ENCODE measurements at regions not wholly inside any gene's neighbourhood (a gene's known extent, or its start where the extent isn't known, plus 50 kb on each side); places are given as distances from the start of the nearest gene placed in this dataset.
A peak's percentile ranks its signal among the peaks of the same experiment; 100 is the strongest.

DNA sequence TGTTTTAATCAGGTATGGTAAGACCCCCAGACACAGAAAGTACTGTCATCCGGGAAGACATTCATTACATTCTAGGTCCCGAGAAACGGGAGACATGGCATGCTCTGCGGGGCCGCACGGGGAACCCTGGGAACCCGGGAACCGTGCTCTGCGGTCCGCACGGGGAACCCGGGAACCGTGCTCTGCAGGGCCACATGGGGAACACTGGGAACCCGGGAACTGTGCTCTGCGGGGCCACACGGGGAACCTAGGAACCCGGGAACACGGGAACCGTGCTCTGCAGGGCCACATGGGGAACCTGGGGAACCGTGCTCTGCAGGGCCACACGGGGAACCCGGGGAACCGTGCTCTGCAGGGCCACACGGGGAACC, 165.6 kb upstream of the SULF2 start:
- no peak overlapping the region for H3K4me3 ChIP-seq
- no peak overlapping the region for H3K27ac ChIP-seq
- H3K36me3 ChIP-seq: no peaks in the 10 kb centered on the region
- WGBS, 2 donors: 94 to 100% methylated on average over 4 to 7 of the region's 24 CpGs
- no peak for TF ChIP-seq POLR2A (IDR thresholded peaks at IDR 0.05)
- TF ChIP-seq, protein P1, sequence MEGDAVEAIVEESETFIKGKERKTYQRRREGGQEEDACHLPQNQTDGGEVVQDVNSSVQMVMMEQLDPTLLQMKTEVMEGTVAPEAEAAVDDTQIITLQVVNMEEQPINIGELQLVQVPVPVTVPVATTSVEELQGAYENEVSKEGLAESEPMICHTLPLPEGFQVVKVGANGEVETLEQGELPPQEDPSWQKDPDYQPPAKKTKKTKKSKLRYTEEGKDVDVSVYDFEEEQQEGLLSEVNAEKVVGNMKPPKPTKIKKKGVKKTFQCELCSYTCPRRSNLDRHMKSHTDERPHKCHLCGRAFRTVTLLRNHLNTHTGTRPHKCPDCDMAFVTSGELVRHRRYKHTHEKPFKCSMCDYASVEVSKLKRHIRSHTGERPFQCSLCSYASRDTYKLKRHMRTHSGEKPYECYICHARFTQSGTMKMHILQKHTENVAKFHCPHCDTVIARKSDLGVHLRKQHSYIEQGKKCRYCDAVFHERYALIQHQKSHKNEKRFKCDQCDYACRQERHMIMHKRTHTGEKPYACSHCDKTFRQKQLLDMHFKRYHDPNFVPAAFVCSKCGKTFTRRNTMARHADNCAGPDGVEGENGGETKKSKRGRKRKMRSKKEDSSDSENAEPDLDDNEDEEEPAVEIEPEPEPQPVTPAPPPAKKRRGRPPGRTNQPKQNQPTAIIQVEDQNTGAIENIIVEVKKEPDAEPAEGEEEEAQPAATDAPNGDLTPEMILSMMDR (IDR thresholded peaks at IDR 0.05): no peak
- peaks cover 0 to 17% (median 0%) of the 10 kb centered on the region in 4 donors for H3K27me3 ChIP-seq
- no peak for DNase-seq
- H3K9me3 ChIP-seq: no peaks in the 10 kb centered on the region
- intact Hi-C loops (cut with DNase I): no loop called here
- H3K4me1 ChIP-seq: peaks cover 0 to 23% (median 0%) of the 10 kb centered on the region in 3 donors

DNA sequence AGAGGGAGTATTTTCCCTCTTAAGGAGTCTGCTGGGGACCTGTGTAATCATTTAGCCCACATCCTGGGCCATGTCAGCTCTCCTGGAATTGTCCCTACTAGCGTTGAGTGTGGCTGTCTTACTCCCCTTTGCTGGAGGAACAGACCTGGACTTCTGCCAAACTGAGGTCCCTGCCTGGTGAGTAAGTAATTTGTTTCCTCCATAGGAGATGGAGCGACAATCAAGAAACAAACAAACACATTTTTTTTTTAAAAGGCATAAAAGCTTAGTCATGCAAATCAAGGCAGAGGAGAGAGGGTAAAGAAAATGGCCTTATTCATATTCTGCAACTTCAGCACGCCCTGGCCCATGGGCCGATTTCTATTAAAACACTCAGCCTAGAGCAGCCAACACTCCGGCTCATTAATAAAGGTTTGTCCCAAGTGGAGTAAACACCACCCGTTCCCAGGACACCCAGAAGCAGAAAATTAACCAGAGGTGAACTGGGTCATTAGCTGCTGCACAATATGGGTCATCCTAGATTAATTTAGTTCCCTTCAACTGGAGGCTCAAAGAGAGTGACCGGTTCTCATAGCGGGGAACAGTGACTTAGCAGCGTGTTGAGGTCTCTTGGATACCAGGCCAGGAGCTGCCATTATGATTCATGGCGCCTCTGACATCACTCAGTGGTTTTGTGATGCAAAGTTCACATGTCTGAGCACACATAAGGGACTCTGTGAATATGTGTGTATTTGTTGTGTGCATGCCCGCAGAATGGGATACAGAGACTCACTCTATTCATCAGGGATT, 165.0 kb upstream of the SULF2 start:
- intact Hi-C loops (cut with DNase I): no loop called here
- WGBS, 2 donors: 69 to 73% methylated on average over 10 to 11 of the region's 11 CpGs
- Histone ChIP-seq H3K27ac (no peak overlapping the region), H3K4me3 (no peak overlapping the region), H3K36me3 (no peaks in the 10 kb centered on the region), H3K9me3 (no peaks in the 10 kb centered on the region), H3K27me3 (peaks cover 0 to 17% (median 0%) of the 10 kb centered on the region in 4 donors), H3K4me1 (peaks cover 0 to 23% (median 0%) of the 10 kb centered on the region in 3 donors)
- TF ChIP-seq, protein P1 (IDR thresholded peaks at IDR 0.05): no peak
- no peak for DNase-seq

DNA sequence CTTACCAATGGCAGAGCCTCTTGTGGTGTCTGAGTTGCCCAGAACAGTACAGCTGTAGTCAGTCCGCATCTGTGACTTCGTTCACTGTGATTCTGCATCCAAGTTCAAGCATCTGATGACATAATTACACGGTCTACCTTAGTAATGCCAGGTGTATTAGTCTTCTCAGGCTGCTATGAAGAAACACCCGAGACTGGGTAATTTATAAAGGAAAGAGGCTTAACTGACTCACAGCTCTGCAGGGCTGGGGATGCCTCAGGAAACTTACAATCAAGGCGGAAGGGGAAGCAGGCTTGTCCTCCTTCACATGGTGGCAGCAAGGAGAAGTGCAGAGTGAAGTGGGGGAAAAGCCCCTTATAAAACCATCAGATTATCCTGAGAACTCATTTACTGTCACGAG, 163.9 kb upstream of the SULF2 start:
- no peak overlapping the region for H3K27ac ChIP-seq
- no peak for DNase-seq
- intact Hi-C loops (cut with DNase I): no loop called here
- WGBS, 2 donors: 68 to 73% methylated on average over 6 of the region's 6 CpGs
- H3K27me3 ChIP-seq: peaks cover 0 to 17% (median 0%) of the 10 kb centered on the region in 4 donors
- no peaks in the 10 kb centered on the region for H3K36me3 ChIP-seq
- H3K4me3 ChIP-seq: no peak overlapping the region
- TF ChIP-seq, protein P1 (IDR thresholded peaks at IDR 0.05): peak in 1 of 6 experiments; percentile 24
- no peak for TF ChIP-seq POLR2A (IDR thresholded peaks at IDR 0.05)
- peaks cover 0 to 23% (median 0%) of the 10 kb centered on the region in 3 donors for H3K4me1 ChIP-seq
- H3K9me3 ChIP-seq: no peaks in the 10 kb centered on the region

DNA sequence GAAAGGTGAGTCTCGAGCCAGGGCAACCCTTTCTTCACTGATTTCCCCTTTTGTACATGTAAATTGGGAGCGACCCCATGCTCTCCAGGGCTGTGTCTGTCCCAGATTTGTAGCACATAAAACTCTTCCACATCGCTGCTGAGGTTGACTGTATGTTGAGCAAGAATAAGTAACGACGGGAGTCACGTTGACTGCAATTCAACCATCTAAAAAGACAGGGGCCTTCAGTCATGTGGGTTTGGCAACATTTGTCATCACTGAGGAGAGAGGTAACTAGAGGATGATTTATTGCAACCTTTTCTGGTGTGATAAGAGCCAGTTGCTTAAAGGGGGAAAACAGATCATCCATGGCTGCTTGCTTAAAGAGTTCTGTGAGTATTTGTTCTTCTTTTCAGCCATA, 159.4 kb upstream of the SULF2 start:
- 84 to 88% methylated on average over 6 of the region's 6 CpGs for whole genome bisulfite sequencing, 2 donors

DNA sequence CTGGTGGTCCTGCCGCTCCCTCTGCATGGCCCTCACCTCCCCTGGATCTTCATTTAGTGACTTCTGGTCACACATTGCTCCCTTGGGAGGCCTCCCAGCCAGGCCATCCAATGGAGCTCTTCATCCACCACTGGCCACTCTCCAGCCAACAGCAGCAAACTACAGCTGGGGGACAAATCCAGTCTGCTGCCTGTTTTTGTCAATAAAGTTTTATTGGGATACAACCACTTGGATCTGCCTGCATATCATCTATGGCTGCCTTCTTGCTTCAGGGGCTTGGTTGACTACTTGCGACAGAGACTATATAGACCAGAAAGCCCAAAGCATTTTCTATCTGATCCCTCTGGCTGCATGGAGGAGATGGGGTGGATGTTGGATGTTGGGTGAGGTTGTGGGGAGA, 156.6 kb upstream of the SULF2 start:
- 86 to 100% methylated on average over 1 to 2 of the region's 2 CpGs for WGBS, 2 donors
- no peaks in the 10 kb centered on the region for H3K4me1 ChIP-seq
- H3K27me3 ChIP-seq: peaks cover 0 to 19% (median 0%) of the 10 kb centered on the region in 4 donors
- TF ChIP-seq POLR2A (IDR thresholded peaks at IDR 0.05): no peak
- TF ChIP-seq, protein P1 (IDR thresholded peaks at IDR 0.05): no peak
- H3K36me3 ChIP-seq: no peaks in the 10 kb centered on the region
- H3K27ac ChIP-seq: no peak overlapping the region
- H3K4me3 ChIP-seq: no peak overlapping the region
- H3K9me3 ChIP-seq: no peaks in the 10 kb centered on the region
- intact Hi-C loops (cut with DNase I): no loop called here
- DNase-seq: no peak

More for the DNA sequence above, 159.4 kb upstream of the SULF2 start:
- TF ChIP-seq POLR2A (IDR thresholded peaks at IDR 0.05): no peak
- TF ChIP-seq, protein P1 (IDR thresholded peaks at IDR 0.05): no peak
- Histone ChIP-seq H3K27ac (no peak overlapping the region), H3K4me3 (no peak overlapping the region), H3K36me3 (no peaks in the 10 kb centered on the region), H3K4me1 (no peaks in the 10 kb centered on the region), H3K9me3 (no peaks in the 10 kb centered on the region), H3K27me3 (peaks cover 0 to 18% (median 0%) of the 10 kb centered on the region in 4 donors)
- no peak for DNase-seq
- intact Hi-C loops (cut with DNase I): no loop called here

All from esophagus squamous epithelium (tissue), 5 donors.